HG03196 (cell line): ENCODE measurements at regions not wholly inside any gene's neighbourhood (a gene's known extent, or its start where the extent isn't known, plus 50 kb on each side); places are given as distances from the start of the nearest gene placed in this dataset.

Experiments
- ATAC-seq: cut with Tn5 transposase; IDR thresholded peaks from one replicate; pipeline ENCODE4 v1.9.1; 2021; ENCODE audit not compliant: unreplicated experiment

GRCh38 chr5:144103611-144104485, 66.6 kb downstream of the YIPF5 start:
- no peak for ATAC-seq

- ATAC-seq = no peak
Measured at GRCh38 chr5:144105371-144105770, 65.1 kb downstream of the YIPF5 start.

GRCh38 chr5:144108131-144108530, 62.3 kb downstream of the YIPF5 start:
- no peak for ATAC-seq
